ENCODE measurements at regions not wholly inside any gene's neighbourhood (a gene's known extent, or its start where the extent isn't known, plus 50 kb on each side); places are given as distances from the start of the nearest gene placed in this dataset.

DNA sequence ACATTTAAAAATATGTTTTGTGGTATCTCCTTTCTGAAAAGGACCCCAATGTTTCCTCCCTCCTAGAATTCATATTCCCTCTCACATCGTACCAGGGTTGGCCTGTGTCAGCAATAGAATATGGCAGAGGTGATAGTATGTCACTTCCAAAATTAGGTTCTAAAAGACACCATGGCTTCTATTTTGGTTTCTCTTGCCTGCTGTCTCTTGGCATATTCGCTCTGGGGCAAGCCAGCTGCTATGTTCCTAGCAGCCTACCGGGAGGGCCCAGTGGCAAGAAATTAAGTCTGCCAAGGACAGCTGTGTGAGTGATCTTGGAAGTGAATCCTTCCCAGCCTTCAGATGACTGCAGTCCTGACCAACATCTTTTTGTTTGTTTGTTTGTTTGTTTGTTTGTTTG is 92.9 kb upstream of the PPM1J start:
- TF ChIP-seq ZNF565 (CRISPR knock-in tag; conservative IDR thresholded peaks at IDR 0.05; ENCODE audit: low read depth) (no peak), ZC3H10 (CRISPR knock-in tag; IDR thresholded peaks at IDR 0.05) (no peak), ZFP30 (CRISPR knock-in tag; IDR thresholded peaks at IDR 0.05) (no peak), ZFP3 (CRISPR knock-in tag; IDR thresholded peaks at IDR 0.05) (no peak), RARB (CRISPR knock-in tag; IDR thresholded peaks at IDR 0.05) (no peak)
- TF ChIP-seq, protein P1, sequence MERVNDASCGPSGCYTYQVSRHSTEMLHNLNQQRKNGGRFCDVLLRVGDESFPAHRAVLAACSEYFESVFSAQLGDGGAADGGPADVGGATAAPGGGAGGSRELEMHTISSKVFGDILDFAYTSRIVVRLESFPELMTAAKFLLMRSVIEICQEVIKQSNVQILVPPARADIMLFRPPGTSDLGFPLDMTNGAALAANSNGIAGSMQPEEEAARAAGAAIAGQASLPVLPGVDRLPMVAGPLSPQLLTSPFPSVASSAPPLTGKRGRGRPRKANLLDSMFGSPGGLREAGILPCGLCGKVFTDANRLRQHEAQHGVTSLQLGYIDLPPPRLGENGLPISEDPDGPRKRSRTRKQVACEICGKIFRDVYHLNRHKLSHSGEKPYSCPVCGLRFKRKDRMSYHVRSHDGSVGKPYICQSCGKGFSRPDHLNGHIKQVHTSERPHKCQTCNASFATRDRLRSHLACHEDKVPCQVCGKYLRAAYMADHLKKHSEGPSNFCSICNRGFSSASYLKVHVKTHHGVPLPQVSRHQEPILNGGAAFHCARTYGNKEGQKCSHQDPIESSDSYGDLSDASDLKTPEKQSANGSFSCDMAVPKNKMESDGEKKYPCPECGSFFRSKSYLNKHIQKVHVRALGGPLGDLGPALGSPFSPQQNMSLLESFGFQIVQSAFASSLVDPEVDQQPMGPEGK (CRISPR knock-in tag; IDR thresholded peaks at IDR 0.05; ENCODE audit: borderline replicate concordance) = no peak
- TF ChIP-seq, protein P2, sequence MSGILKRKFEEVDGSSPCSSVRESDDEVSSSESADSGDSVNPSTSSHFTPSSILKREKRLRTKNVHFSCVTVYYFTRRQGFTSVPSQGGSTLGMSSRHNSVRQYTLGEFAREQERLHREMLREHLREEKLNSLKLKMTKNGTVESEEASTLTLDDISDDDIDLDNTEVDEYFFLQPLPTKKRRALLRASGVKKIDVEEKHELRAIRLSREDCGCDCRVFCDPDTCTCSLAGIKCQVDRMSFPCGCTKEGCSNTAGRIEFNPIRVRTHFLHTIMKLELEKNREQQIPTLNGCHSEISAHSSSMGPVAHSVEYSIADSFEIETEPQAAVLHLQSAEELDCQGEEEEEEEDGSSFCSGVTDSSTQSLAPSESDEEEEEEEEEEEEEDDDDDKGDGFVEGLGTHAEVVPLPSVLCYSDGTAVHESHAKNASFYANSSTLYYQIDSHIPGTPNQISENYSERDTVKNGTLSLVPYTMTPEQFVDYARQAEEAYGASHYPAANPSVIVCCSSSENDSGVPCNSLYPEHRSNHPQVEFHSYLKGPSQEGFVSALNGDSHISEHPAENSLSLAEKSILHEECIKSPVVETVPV (CRISPR knock-in tag; IDR thresholded peaks at IDR 0.05) = no peak
